H1 (cell line): ENCODE measurements at regions not wholly inside any gene's neighbourhood (a gene's known extent, or its start where the extent isn't known, plus 50 kb on each side); places are given as distances from the start of the nearest gene placed in this dataset.
"Not testable (repeated sequence)": the region's sequence is repeated elsewhere in the genome, so short reads cannot be mapped to it uniquely, and the experiment has no call there.

Experiments used
- BRCA1 ChIP-seq: IDR thresholded peaks from 2 replicates; pipeline ENCODE4 v1.6.1; 2012; ENCODE audit warnings: low read depth, low read length, improper control_type of control experiment
- CBX8 ChIP-seq: fragments of 300-800, 300-1000 bp; sonication (generic); IDR thresholded peaks from 2 replicates; pipeline ENCODE4 v1.7.1; 2016; ENCODE audit warnings: low read depth, low read length, borderline replicate concordance
- CTBP2 ChIP-seq: IDR thresholded peaks from 2 replicates; pipeline ENCODE4 v1.7.0; 2011; ENCODE audit warnings: borderline replicate concordance, mild to moderate bottlenecking, moderate library complexity, mixed read lengths, low read length; ENCODE audit not compliant: insufficient read depth, insufficient read length
- FOSL1 ChIP-seq: IDR thresholded peaks from 2 replicates; pipeline ENCODE4 v1.6.1; 2011; ENCODE audit warnings: mild to moderate bottlenecking, low read depth, low read length, moderate library complexity; ENCODE audit not compliant: insufficient read depth
- GABPA ChIP-seq: IDR thresholded peaks from 2 replicates; pipeline ENCODE4 v1.6.1; 2011; ENCODE audit warnings: mild to moderate bottlenecking, low read length, moderate library complexity, borderline replicate concordance; ENCODE audit not compliant: insufficient read depth
- JUND ChIP-seq: IDR thresholded peaks from 2 replicates; pipeline ENCODE4 v1.6.1; 2011; ENCODE audit warnings: mild to moderate bottlenecking, improper control_type of control experiment, low read length
- MAFK ChIP-seq: IDR thresholded peaks from 2 replicates; pipeline ENCODE4 v1.6.1; 2012; ENCODE audit warnings: low read depth, mild to moderate bottlenecking, improper control_type of control experiment, low read length
- POLR2A ChIP-seq, 2 experiments: IDR thresholded peaks; 1 replicate in 1 of 2; 2 replicates in 1 of 2; pipeline ENCODE4 v1.6.1; 2011; ENCODE audit warnings: low read depth in 2 of 2, low read length in 2 of 2, mild to moderate bottlenecking in 2 of 2; ENCODE audit errors: control extremely low read depth in 1 of 2
- POLR2AphosphoS5 ChIP-seq: IDR thresholded peaks from 2 replicates; pipeline ENCODE4 v1.6.1; 2011; ENCODE audit warnings: low read depth, low read length
- SP1 ChIP-seq: IDR thresholded peaks from 2 replicates; pipeline ENCODE4 v1.6.1; 2011; ENCODE audit warnings: low read depth, low read length
- SP2 ChIP-seq: IDR thresholded peaks from 2 replicates; pipeline ENCODE4 v1.6.1; 2012; ENCODE audit warnings: mild to moderate bottlenecking, low read length, inconsistent platforms
- TF ChIP-seq, protein P1 (sequence below), 3 experiments: IDR thresholded peaks; 1 replicate in 2 of 3; 2 replicates in 1 of 3; pipeline versions ENCODE4 v1.5.1 to v1.6.1; 2011; ENCODE audit warnings: low read length in 3 of 3, mild to moderate bottlenecking in 3 of 3, inconsistent platforms in 2 of 3, low read depth in 1 of 3, moderate library complexity in 1 of 3; ENCODE audit not compliant: insufficient read depth in 1 of 3; ENCODE audit errors: control extremely low read depth in 1 of 3
- TF ChIP-seq, protein P2 (sequence below): IDR thresholded peaks from 2 replicates; pipeline ENCODE4 v1.6.1; 2012; ENCODE audit warnings: inconsistent platforms

DNA sequence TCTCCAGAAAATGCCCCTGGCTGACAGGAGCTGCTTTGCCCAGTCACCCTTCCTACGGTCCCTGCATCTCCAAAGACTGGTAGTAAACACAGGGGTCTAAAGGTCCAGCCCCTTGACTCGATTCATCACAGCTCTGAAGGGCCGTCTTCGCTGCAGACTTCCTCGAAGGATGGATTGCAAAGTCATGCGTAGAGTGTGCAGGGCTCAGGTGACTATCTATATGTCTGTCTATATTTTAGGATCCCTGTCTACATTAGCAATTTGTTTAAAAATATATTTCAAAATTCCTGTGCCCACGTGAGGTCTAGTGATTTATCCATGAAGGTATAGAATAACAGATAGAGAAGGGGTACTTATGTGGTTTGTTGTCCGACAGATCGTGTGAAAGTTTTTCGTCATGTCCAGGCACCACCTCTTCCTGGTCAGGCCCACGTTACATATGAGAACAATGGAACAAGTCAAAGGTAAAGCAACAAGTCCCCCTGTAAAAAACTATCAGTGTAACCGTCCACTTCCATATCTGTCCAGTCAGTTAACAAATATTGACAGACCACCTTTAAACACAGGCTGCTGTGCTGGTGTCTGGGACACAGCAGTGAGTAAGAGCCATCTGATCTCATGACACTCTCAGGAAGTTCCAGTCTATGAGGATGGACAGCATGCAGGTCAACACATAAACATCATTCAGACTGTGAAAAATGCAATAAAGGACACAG is 127.7 kb upstream of the SULF2 start:
- TF ChIP-seq FOSL1; SP1; JUND; POLR2AphosphoS5; CBX8; GABPA; POLR2A (IDR thresholded peaks at IDR 0.05; ENCODE audit: control extremely low read depth in 1 of 2, low read depth in 2 of 2, low read length in 2 of 2); SP2; MAFK; BRCA1; CTBP2: not testable (repeated sequence)
- TF ChIP-seq, protein P1, sequence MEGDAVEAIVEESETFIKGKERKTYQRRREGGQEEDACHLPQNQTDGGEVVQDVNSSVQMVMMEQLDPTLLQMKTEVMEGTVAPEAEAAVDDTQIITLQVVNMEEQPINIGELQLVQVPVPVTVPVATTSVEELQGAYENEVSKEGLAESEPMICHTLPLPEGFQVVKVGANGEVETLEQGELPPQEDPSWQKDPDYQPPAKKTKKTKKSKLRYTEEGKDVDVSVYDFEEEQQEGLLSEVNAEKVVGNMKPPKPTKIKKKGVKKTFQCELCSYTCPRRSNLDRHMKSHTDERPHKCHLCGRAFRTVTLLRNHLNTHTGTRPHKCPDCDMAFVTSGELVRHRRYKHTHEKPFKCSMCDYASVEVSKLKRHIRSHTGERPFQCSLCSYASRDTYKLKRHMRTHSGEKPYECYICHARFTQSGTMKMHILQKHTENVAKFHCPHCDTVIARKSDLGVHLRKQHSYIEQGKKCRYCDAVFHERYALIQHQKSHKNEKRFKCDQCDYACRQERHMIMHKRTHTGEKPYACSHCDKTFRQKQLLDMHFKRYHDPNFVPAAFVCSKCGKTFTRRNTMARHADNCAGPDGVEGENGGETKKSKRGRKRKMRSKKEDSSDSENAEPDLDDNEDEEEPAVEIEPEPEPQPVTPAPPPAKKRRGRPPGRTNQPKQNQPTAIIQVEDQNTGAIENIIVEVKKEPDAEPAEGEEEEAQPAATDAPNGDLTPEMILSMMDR (IDR thresholded peaks at IDR 0.05; ENCODE audit: control extremely low read depth in 1 of 3, insufficient read depth in 1 of 3, low read depth in 1 of 3, low read length in 3 of 3): not testable (repeated sequence)
- TF ChIP-seq, protein P2, sequence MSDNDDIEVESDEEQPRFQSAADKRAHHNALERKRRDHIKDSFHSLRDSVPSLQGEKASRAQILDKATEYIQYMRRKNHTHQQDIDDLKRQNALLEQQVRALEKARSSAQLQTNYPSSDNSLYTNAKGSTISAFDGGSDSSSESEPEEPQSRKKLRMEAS: not testable (repeated sequence)
